ENCODE measurements at regions not wholly inside any gene's neighbourhood (a gene's known extent, or its start where the extent isn't known, plus 50 kb on each side); places are given as distances from the start of the nearest gene placed in this dataset.

GRCh38 chr2:42893047-42893758, 100.8 kb upstream of the HAAO start:
- H3K9ac ChIP-seq (ENCODE audit: low read depth, low read length, poor library complexity, severe bottlenecking): no peak overlapping the region
- no peaks in the 10 kb centered on the region for H3K4me1 ChIP-seq (ENCODE audit: insufficient read depth, low read length, poor library complexity, severe bottlenecking)
- no peaks in the 10 kb centered on the region; the same call in 1 of the 2 replicates for H3K9me3 ChIP-seq (ENCODE audit: insufficient read depth, low read depth, low read length)
- H3K79me2 ChIP-seq (ENCODE audit: insufficient read depth, low read length): no peaks in the 10 kb centered on the region
- H3K36me3 ChIP-seq (ENCODE audit: insufficient read depth, low read length): no peaks in the 10 kb centered on the region
- no peaks in the 10 kb centered on the region for H3K27me3 ChIP-seq (ENCODE audit: insufficient read depth, low read length, poor library complexity, severe bottlenecking)
- H3K4me3 ChIP-seq (ENCODE audit: low read length, poor library complexity, severe bottlenecking): no peak overlapping the region
- TF ChIP-seq EZH2phosphoT487 (IDR thresholded peaks at IDR 0.05; ENCODE audit: borderline replicate concordance): no peak
- TF ChIP-seq CTCF (conservative IDR thresholded peaks at IDR 0.05; ENCODE audit: low read length): no peak
- H3F3A ChIP-seq (ENCODE audit: low read depth): no peaks in the 10 kb centered on the region
- H2AFZ ChIP-seq (ENCODE audit: low read length): no peak overlapping the region
- H3K9me2 ChIP-seq (replicated peaks; ENCODE audit: low read depth, low read length): no peaks in the 10 kb centered on the region
- no peak overlapping the region for H3K4me2 ChIP-seq (ENCODE audit: low read depth, low read length, poor library complexity, severe bottlenecking)
- no peaks in the 10 kb centered on the region for H4K20me1 ChIP-seq (ENCODE audit: insufficient read depth, low read length, poor library complexity, severe bottlenecking)

- Histone ChIP-seq H3K9me2 (replicated peaks; ENCODE audit: low read depth, low read length) (no peaks in the 10 kb centered on the region), H4K20me1 (ENCODE audit: insufficient read depth, low read length, poor library complexity, severe bottlenecking) (no peaks in the 10 kb centered on the region), H3K79me2 (ENCODE audit: insufficient read depth, low read length) (no peaks in the 10 kb centered on the region), H3K4me1 (ENCODE audit: insufficient read depth, low read length, poor library complexity, severe bottlenecking) (no peaks in the 10 kb centered on the region), H3K9me3 (ENCODE audit: insufficient read depth, low read depth, low read length) (no peaks in the 10 kb centered on the region; the same call in 1 of the 2 replicates), H2AFZ (ENCODE audit: low read length) (no peak overlapping the region), H3K27me3 (ENCODE audit: insufficient read depth, low read length, poor library complexity, severe bottlenecking) (no peaks in the 10 kb centered on the region), H3K4me2 (ENCODE audit: low read depth, low read length, poor library complexity, severe bottlenecking) (no peak overlapping the region), H3K9ac (ENCODE audit: low read depth, low read length, poor library complexity, severe bottlenecking) (no peak overlapping the region), H3K36me3 (ENCODE audit: insufficient read depth, low read length) (no peaks in the 10 kb centered on the region), H3F3A (ENCODE audit: low read depth) (no peaks in the 10 kb centered on the region), H3K4me3 (ENCODE audit: low read length, poor library complexity, severe bottlenecking) (no peak overlapping the region)
- TF ChIP-seq EZH2phosphoT487 (IDR thresholded peaks at IDR 0.05; ENCODE audit: borderline replicate concordance) (no peak), CTCF (conservative IDR thresholded peaks at IDR 0.05; ENCODE audit: low read length) (no peak)
Measured at GRCh38 chr2:42890791-42891355, 98.5 kb upstream of the HAAO start.

- Histone ChIP-seq H3K9me2 (replicated peaks; ENCODE audit: low read depth, low read length) (no peaks in the 10 kb centered on the region), H3K9me3 (ENCODE audit: insufficient read depth, low read depth, low read length) (no peaks in the 10 kb centered on the region; the same call in 1 of the 2 replicates), H3K4me2 (ENCODE audit: low read depth, low read length, poor library complexity, severe bottlenecking) (no peak overlapping the region), H3K36me3 (ENCODE audit: insufficient read depth, low read length) (no peaks in the 10 kb centered on the region), H3K4me3 (ENCODE audit: low read length, poor library complexity, severe bottlenecking) (no peak overlapping the region), H4K20me1 (ENCODE audit: insufficient read depth, low read length, poor library complexity, severe bottlenecking) (no peaks in the 10 kb centered on the region), H3K4me1 (ENCODE audit: insufficient read depth, low read length, poor library complexity, severe bottlenecking) (no peaks in the 10 kb centered on the region), H3K79me2 (ENCODE audit: insufficient read depth, low read length) (no peaks in the 10 kb centered on the region), H3K9ac (ENCODE audit: low read depth, low read length, poor library complexity, severe bottlenecking) (no peak overlapping the region), H3K27me3 (ENCODE audit: insufficient read depth, low read length, poor library complexity, severe bottlenecking) (no peaks in the 10 kb centered on the region), H3F3A (ENCODE audit: low read depth) (no peaks in the 10 kb centered on the region), H2AFZ (ENCODE audit: low read length) (no peak overlapping the region)
- no peak for TF ChIP-seq CTCF (conservative IDR thresholded peaks at IDR 0.05; ENCODE audit: low read length)
- TF ChIP-seq EZH2phosphoT487 (IDR thresholded peaks at IDR 0.05; ENCODE audit: borderline replicate concordance): no peak
Measured at GRCh38 chr2:42888321-42889245, 96.2 kb upstream of the HAAO start.

All from Loucy (cell line).